ENCODE measurements at regions not wholly inside any gene's neighbourhood (a gene's known extent, or its start where the extent isn't known, plus 50 kb on each side); places are given as distances from the start of the nearest gene placed in this dataset.

GRCh38 chr4:96841801-96842200 is 1001.9 kb downstream of the PDHA2 start:
- no peak for DNase-seq

- DNase-seq, result no peak
Measured at GRCh38 chr4:96844858-96845490, 1005.1 kb downstream of the PDHA2 start.

DNA sequence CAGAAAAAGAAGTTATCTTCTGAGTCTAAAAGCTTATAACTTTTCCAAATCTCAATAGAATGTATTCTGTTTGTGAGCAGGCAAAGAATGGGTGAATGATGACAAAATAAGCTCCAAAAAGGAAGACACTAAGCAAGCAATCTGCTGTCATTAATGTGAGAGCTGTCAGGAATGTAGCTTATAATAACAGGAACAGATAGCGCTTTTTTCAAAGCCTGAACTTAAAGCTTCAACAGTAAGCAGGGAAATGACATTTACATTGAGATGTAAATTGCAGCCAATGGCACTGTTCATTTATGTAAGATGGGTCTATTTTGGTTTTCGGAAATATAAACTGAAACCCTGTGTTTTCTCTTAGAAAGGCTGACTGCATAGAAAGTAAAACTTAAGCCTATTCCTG is 1005.9 kb downstream of the PDHA2 start:
- no peak for DNase-seq

DNA sequence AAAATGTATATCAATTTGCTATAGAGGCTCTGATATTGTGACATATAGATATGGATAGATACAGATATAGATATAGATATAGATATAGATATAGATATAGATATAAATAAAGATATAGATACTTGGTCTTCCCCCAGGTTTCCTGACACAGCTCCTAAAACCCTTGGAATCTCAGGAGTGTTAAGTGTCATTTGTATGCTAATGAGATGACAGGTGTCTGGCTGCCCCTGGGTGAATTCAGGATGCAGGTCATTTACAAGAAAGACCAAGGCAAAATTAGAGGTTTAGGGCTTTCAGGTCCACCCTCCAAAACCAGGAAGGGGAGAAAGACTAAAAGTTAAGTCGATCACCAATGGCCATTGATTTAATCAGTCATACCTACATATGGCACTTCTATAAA is 1034.8 kb downstream of the PDHA2 start:
- no peak for DNase-seq

- no peak for DNase-seq
Measured at GRCh38 chr4:96879527-96879926, 1039.6 kb downstream of the PDHA2 start.

DNA sequence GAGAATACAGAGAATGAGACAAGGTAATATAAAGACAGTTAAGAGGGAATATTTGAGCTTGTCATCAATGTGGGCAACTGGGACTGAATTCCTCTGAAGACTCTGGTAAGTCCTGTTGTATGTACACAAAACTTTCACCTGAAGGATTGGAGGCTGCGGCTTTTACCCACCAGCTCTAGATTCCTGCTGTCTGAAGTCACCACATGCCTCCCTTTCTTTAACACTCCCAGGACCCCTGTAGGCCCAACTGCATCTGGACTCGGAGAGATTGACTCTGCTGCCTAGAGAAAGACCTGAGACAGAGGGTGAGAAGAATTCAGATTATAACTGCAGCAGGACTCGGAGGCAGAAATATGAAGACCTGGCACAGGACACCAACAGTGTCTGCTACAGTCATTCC is 1048.0 kb downstream of the PDHA2 start:
- DNase-seq, result no peak

DNA sequence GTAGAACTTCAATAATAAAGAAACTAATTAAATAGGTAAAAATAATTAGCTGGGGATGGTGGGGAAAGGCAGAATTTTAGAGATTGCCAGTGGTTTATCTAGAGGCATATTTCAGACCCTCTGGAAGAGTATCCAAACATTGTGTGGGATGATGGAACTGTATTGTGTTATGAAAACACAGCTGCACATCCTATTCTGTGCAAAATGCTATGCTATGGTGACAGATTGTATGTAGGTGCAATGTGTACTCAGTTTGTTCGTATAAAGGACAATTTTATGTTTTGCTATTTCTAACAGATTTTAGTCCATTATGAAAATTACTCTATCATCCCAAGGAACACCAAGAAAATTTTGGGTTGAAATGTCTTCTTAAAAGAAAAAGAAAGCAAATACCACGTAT is 1054.7 kb downstream of the PDHA2 start:
- DNase-seq, result no peak

- DNase-seq, result no peak
Measured at GRCh38 chr4:96895826-96896225, 1055.9 kb downstream of the PDHA2 start.

- no peak for DNase-seq
Measured at GRCh38 chr4:96912716-96913115, 1072.8 kb downstream of the PDHA2 start.

DNA sequence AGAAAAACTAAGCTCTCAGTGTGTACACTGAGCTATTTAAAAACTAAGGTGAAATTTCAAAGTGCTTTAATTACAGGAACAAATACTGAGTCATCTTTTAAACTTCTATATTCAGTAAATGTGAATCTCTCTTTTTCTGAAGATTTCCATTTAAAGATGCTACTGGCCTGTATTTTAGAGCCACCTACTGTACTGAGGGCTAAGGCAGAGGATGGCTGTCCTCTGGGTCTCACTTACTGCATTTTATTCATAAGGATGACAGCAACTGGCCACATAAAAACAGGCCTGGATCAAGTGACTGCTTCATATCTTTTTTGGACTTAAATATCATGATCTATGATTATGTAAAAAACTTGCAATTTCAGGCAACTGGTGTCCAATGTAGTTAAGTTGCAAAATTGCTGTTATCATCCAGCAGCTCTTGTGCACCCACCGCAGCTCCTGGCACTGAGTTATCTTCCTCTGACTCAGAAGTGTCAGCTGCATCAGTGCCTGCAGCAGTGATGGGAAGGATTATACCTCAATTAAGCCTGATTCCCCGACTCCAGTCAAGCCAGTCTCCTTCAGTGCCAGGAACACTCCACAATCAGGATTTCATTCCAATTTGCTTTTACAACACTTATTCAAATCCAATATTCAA is 1073.7 kb downstream of the PDHA2 start:
- DNase-seq, result no peak

DNA sequence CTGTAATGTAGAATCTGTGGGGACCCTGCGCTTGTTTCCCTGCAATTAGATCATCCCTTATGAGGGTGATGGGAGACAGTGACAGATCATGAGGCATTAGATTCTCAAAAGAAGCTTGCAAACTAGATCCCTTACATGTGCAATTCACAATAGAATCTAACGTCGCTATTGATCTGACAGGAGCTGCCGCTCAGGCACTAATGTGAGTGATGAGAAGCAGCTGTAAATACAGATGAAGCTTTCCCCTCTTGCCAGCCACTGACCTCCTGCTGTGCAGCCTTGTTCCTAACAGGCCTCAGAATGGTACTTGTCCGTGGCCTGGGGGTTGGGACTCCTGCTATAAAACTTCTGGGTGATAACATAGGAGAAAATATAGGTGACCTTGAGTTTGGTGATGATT is 1076.8 kb downstream of the PDHA2 start:
- DNase-seq, result no peak

GRCh38 chr4:96936886-96937285 is 1097.0 kb downstream of the PDHA2 start:
- DNase-seq, result no peak

- DNase-seq, result no peak
Measured at GRCh38 chr4:96946552-96946951, 1106.7 kb downstream of the PDHA2 start.

- DNase-seq, result no peak
Measured at GRCh38 chr4:96952610-96953009, 1112.7 kb downstream of the PDHA2 start.

DNA sequence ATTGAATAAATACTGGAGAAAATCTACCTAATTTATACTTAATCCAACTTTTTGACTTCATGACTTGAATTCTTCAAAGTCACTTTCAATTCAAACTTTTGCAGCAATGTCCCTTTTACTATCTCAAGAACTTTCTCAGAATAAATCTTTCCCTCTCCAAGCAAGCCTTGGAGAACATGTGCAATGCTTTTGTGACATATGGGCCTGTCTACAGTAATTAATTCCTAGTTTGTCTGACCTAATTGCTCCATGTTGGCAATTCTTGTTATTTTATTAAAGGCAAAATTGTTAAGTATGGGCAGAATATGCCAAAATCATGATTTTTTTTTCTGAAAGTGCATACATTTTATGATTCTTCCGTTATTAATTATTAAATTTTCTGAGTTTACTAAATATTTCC is 1115.3 kb downstream of the PDHA2 start:
- no peak for DNase-seq

DNA sequence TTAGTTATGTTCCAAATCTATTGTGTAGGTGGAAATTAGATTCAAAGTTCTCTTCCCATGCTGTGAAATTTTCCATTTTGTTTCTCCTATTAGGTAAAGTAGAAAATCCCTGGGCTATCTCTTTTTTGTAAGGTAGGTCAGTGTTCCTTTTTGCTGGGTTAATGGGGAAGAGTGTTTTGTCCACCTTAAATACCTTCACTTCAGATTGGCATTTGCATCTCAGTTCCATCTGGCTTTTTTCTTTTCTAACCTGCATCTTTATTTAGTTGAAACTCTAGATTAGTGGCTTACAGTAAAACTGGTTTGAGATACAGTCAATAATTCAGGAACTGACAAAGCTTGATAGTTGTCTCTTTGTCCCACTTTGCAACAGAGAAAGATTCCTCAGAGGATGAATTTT is 1115.8 kb downstream of the PDHA2 start:
- DNase-seq, result no peak

- no peak for DNase-seq
Measured at GRCh38 chr4:96969455-96969854, 1129.6 kb downstream of the PDHA2 start.

GRCh38 chr4:96972920-96973319 is 1133.0 kb downstream of the PDHA2 start:
- no peak for DNase-seq

GRCh38 chr4:96974295-96974694 is 1134.4 kb downstream of the PDHA2 start:
- DNase-seq, result no peak

DNA sequence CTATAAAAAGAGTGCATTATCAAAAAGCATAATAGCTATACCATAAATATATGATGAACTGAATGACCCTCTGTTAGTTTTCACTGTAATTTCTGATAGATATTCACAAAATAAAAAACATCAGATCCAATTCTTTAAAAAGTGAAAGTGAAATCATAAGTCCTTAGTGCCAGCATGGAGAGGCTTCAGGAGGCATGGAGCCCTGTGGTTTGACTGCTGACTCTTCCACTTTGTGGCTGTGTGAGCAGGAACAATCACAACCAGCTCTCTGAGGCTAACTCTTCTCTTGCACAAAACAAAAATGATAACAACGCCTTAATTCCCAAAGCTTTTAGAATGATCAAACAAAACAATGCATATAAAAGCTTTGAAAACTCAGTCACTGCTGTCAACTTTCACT is 1143.9 kb downstream of the PDHA2 start:
- DNase-seq, result no peak

GRCh38 chr4:96986816-96987215 is 1146.9 kb downstream of the PDHA2 start:
- no peak for DNase-seq

DNA sequence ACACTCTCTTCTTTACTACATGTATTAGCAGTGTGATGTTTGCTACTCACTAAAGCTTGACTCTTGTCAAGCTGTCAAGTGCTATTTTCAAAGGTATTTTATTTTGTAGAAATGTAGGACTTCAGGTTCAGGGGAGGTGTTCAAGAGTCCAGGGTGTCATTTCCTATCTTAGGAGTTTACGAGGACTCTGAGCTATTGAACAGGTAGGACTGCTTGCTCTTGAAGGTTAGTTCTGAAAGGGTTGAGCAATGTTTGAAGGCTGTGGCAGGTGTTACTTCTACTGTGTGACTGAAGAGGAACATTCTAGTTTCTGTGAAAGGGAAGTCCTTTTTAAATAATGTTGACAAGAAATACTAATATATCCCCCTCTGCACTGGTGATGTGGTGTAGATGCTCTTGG is 1151.2 kb downstream of the PDHA2 start:
- no peak for DNase-seq

DNA sequence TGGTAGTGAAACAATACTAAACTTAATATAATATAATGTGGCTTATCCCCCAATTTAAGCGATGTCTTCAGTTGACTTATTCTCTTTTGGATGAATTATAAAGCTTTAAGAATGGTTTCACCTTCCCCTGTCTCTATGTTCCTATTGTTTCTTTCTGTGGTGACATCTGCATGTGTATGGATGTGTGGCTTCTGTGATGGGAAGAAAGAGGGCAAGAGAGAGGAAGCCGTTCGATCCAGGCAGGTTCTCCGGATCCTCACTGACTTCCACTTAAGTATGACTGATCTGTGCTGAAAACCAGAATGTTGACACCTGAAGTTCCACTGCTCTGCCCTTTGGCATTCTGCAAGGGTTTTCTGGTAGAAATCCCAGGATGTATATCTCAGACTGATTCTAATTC is 1150.8 kb downstream of the STPG2 start:
- DNase-seq, result no peak

GRCh38 chr4:96993560-96993959 is 1149.7 kb downstream of the STPG2 start:
- no peak for DNase-seq

DNA sequence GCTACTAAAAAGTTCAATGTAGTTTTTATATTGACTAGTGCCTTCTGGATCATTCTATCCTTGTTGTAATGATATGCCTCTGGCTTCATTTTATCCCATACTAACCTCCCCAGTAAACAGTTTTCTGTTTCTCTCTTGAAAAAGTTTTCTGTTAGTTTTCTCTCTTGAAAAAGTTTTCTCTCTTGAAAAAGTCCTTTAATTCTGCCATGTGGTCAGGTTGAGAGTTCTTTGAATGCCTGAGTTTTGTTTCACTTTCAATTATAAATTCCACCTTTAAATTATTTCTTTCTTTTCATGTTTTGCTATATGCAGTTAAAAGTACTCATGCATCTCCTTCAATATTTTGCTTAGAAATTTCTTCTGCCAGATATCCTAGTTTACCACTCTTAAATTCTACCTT is 1139.6 kb downstream of the STPG2 start:
- DNase-seq, result no peak
